ENCODE measurements at regions not wholly inside any gene's neighbourhood (a gene's known extent, or its start where the extent isn't known, plus 50 kb on each side); places are given as distances from the start of the nearest gene placed in this dataset.

DNA sequence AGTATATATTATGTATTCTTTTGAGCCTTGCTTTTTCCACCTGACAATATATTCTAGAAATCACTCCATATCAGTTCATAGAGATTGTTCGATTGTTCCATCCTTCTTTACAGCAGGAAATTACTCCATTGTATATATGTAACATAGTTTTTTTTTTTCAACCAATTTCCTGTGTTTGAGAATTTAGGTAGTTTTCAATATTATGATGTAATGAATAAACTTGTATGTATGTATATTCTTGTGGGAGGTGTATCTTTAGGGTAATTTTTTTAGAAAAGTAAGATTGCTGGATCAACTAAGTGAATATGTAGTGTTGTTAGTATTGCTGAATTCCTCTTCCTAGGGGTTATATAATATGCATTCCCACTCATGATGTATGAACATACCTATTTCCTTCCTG is 165.9 kb upstream of the PITX1 start (continued):
- TF ChIP-seq, protein P1, sequence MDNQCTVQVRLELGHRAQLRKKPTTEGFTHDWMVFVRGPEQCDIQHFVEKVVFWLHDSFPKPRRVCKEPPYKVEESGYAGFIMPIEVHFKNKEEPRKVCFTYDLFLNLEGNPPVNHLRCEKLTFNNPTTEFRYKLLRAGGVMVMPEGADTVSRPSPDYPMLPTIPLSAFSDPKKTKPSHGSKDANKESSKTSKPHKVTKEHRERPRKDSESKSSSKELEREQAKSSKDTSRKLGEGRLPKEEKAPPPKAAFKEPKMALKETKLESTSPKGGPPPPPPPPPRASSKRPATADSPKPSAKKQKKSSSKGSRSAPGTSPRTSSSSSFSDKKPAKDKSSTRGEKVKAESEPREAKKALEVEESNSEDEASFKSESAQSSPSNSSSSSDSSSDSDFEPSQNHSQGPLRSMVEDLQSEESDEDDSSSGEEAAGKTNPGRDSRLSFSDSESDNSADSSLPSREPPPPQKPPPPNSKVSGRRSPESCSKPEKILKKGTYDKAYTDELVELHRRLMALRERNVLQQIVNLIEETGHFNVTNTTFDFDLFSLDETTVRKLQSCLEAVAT (IDR thresholded peaks at IDR 0.05): no peak
- no peak for TF ChIP-seq ASH2L (IDR thresholded peaks at IDR 0.05; ENCODE audit: borderline replicate concordance, low read depth)
- TF ChIP-seq, protein P2, sequence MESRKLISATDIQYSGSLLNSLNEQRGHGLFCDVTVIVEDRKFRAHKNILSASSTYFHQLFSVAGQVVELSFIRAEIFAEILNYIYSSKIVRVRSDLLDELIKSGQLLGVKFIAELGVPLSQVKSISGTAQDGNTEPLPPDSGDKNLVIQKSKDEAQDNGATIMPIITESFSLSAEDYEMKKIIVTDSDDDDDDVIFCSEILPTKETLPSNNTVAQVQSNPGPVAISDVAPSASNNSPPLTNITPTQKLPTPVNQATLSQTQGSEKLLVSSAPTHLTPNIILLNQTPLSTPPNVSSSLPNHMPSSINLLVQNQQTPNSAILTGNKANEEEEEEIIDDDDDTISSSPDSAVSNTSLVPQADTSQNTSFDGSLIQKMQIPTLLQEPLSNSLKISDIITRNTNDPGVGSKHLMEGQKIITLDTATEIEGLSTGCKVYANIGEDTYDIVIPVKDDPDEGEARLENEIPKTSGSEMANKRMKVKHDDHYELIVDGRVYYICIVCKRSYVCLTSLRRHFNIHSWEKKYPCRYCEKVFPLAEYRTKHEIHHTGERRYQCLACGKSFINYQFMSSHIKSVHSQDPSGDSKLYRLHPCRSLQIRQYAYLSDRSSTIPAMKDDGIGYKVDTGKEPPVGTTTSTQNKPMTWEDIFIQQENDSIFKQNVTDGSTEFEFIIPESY (IDR thresholded peaks at IDR 0.05): no peak
- TF ChIP-seq PML (IDR thresholded peaks at IDR 0.05; ENCODE audit: low read length): no peak
- TF ChIP-seq EP300 (IDR thresholded peaks at IDR 0.05; ENCODE audit: borderline replicate concordance in 1 of 2, control insufficient read depth in 1 of 2, low read depth in 2 of 2, low read length in 2 of 2): no peak

DNA sequence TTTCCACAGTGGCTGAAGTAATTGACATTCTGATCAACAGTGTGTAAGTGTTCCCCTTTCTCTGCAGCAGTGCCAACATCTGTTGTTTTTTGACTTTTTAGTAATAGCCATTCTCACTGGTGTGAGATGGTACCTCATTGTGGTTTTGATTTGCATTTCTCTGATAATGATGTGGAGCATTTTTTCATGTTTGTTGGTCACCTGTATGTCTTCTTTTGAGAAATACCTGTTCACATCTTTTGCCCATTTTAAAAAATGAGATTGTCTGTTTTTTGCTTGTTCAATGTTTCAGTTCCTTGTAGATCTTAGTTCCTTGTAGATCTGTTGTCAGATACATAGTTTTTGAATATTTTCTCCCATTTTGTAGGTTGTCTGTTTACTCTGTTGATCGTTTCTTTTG is 162.5 kb upstream of the PITX1 start:
- Histone ChIP-seq H3K9me3 (replicated peaks; ENCODE audit: control insufficient read depth, insufficient read depth, low read length) (no peaks in the 10 kb centered on the region; the same call in 2 of the 3 replicates), H3K27ac (ENCODE audit: control insufficient read depth, insufficient read depth) (no peak overlapping the region), H4K20me1 (ENCODE audit: control insufficient read depth, insufficient read depth) (no peaks in the 10 kb centered on the region), H3K9ac (ENCODE audit: control insufficient read depth, insufficient read depth, low read length) (no peak overlapping the region), H3K27me3 (replicated peaks in 1 of 2; ENCODE audit: control insufficient read depth in 2 of 2, insufficient read depth in 2 of 2, low read length in 1 of 2) (no peaks in the 10 kb centered on the region; a peak in 1 of 4 replicates), H3K4me2 (ENCODE audit: control insufficient read depth, insufficient read depth) (no peak overlapping the region), H3K36me3 (ENCODE audit: control insufficient read depth in 2 of 2, insufficient read depth in 2 of 2, low read length in 1 of 2) (no peaks in the 10 kb centered on the region), H3K4me3 (no peak overlapping the region), H3K79me2 (ENCODE audit: control insufficient read depth, insufficient read depth, low read length) (no peaks in the 10 kb centered on the region), H2AFZ (ENCODE audit: control insufficient read depth, low read depth, low read length) (no peak overlapping the region), H3K4me1 (ENCODE audit: control insufficient read depth, insufficient read depth, low read length) (no peaks in the 10 kb centered on the region)
- FAIRE-seq: no peak
- in situ Hi-C loops (cut with MboI): loop anchor here (25.0 kb wide), 1 partner anchor 459 kb away; the partner anchor contains the start of gene CAMLG
- CTCF ChIA-PET: no interaction called here
- intact Hi-C loops (cut with micrococcal nuclease; ENCODE audit: unreplicated experiment): loop anchor here (10.0 kb wide), 1 partner anchor 462 kb away; the partner anchor contains the start of gene CAMLG
- WGBS (ENCODE audit: insufficient coverage, insufficient replicate concordance, low lambda C conversion rate, missing lambda C conversion rate): 17% methylated on average over 1 of the region's 1 CpG
- RAD21 ChIA-PET (ENCODE audit: unreplicated experiment): no interaction called here
- SMC1A ChIA-PET (ENCODE audit: uncharacterized antibody, unreplicated experiment): no interaction called here
- no TSS peak for BruUV-seq (replicated peaks)
- no peak for ATAC-seq
- POLR2A ChIA-PET: no interaction called here
- DNase-seq (ENCODE audit: low read depth, low spot score): no peak
- TF ChIP-seq, protein P3, sequence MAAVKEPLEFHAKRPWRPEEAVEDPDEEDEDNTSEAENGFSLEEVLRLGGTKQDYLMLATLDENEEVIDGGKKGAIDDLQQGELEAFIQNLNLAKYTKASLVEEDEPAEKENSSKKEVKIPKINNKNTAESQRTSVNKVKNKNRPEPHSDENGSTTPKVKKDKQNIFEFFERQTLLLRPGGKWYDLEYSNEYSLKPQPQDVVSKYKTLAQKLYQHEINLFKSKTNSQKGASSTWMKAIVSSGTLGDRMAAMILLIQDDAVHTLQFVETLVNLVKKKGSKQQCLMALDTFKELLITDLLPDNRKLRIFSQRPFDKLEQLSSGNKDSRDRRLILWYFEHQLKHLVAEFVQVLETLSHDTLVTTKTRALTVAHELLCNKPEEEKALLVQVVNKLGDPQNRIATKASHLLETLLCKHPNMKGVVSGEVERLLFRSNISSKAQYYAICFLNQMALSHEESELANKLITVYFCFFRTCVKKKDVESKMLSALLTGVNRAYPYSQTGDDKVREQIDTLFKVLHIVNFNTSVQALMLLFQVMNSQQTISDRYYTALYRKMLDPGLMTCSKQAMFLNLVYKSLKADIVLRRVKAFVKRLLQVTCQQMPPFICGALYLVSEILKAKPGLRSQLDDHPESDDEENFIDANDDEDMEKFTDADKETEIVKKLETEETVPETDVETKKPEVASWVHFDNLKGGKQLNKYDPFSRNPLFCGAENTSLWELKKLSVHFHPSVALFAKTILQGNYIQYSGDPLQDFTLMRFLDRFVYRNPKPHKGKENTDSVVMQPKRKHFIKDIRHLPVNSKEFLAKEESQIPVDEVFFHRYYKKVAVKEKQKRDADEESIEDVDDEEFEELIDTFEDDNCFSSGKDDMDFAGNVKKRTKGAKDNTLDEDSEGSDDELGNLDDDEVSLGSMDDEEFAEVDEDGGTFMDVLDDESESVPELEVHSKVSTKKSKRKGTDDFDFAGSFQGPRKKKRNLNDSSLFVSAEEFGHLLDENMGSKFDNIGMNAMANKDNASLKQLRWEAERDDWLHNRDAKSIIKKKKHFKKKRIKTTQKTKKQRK (IDR thresholded peaks at IDR 0.05; ENCODE audit: low read depth, low read length): no peak
- TF ChIP-seq POLR2A (IDR thresholded peaks at IDR 0.05; ENCODE audit: low read depth, low read length) (no peak), NR2C1 (IDR thresholded peaks at IDR 0.05) (no peak), ZNF384 (IDR thresholded peaks at IDR 0.05; ENCODE audit: borderline replicate concordance, low read depth, low read length) (no peak), MEF2B (IDR thresholded peaks at IDR 0.05; ENCODE audit: partially characterized antibody, poor library complexity, severe bottlenecking) (no peak), GATAD2B (conservative IDR thresholded peaks at IDR 0.05; ENCODE audit: low read depth) (no peak), SRF (IDR thresholded peaks at IDR 0.05; ENCODE audit: low read depth in 2 of 2, low read length in 2 of 2) (no peak), ZZZ3 (IDR thresholded peaks at IDR 0.05; ENCODE audit: control insufficient read depth, insufficient read length, low read depth) (no peak), NBN (IDR thresholded peaks at IDR 0.05) (no peak)
- TF ChIP-seq, protein P1 (IDR thresholded peaks at IDR 0.05): no peak
